ENCODE measurements at regions not wholly inside any gene's neighbourhood (a gene's known extent, or its start where the extent isn't known, plus 50 kb on each side); places are given as distances from the start of the nearest gene placed in this dataset.
A peak's percentile ranks its signal among the peaks of the same experiment; 100 is the strongest.

DNA sequence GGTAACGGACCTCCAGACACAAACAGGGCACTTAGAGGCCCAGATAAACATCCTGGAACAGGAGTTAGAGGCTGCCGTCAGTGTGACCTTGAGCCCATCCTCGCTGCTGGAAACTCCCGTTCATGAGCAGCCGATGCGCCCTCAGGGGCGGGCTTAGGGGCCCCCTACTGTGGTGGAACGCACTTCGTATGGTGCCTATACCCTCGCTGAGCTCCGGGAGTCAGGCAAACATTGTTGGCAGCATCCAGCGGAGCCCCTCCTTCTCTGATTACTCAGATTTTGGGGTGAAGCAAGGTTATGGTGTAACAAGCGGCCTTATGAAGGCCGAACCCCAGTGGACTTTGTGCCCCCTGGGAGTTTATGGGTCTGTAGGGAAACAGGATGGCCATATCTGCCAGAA is 205.3 kb upstream of the SYT4 start:
- DNase-seq: no peak

DNA sequence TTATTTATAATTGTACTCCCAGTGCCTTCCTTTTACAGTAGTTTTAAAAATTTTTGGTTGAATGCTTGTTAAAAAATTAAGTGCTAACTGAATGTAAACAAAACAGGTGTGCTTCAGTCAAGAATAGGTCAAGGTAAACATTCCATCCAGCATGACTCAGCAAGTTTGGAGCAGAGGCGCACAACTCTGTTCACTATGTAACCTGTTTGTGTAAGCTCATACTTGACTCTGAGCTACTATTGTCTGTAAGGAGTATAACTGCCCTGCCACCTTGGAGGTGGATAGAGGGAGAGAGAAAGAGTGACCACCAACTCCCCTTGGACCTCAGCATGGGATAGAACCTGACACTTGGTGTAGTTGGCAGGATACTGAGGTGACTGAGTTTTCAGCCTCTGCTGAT is 207.4 kb upstream of the SYT4 start:
- DNase-seq: no peak

DNA sequence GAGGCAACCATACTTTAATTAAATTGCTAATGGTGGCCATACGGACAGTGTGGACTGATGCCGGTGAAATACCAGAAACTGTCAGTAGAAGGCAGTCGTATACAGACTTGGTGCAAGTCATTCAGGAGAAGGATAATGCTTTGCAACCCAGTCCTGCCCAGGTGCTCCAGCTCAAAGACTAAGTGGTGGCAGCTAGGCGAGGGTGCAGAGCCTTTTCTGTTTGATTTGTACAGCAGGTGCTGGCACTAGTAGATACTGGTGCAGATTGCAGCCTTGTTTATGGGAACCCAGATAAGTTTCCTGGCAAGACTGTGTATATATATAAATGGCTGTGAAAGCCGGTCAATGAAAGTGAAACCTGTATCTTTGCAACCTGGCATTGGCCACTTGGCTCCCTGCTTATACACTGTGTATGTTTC is 208.3 kb upstream of the SYT4 start:
- DNase-seq: no peak

DNA sequence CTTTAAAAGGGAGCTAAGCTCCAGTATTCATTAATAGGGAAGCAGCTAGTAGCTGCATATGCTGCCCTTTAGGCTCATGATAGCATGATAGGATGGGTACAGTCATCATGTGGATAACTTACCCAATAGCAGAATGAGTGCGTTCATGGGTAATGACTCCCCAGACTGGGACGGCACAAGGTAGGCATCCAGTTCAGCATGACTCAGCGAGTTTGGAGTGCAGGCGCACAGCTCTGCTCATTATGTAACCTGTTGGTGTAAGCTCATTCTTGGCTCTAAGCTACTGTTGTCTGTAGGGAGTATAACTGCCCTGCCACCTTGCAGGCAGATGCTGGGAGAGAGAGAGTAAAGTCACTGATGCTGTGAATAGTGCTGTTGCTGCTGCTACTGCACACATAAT is 209.2 kb upstream of the SYT4 start:
- peak in 1 of 2 donors; percentile 10 for DNase-seq

DNA sequence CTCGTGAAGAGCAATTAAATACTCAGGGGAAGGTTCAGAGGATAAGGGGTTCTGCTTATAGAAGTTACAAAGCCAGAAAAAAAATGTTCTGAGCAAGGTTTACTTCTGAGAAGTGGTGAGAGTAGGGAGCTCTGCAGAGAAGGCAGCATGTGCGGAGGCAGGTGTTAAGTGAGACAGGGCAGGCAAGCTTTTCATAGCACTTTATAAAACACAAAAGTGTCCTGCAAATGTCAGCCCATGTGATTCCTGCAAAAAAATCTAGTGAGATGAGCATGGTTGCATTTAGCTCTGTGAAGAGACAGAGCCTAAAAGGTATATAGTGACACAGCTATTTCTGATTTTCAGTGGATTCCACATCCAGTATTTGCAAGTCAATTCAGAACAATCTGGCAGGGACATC is 223.8 kb upstream of the SYT4 start:
- DNase-seq: no peak

DNA sequence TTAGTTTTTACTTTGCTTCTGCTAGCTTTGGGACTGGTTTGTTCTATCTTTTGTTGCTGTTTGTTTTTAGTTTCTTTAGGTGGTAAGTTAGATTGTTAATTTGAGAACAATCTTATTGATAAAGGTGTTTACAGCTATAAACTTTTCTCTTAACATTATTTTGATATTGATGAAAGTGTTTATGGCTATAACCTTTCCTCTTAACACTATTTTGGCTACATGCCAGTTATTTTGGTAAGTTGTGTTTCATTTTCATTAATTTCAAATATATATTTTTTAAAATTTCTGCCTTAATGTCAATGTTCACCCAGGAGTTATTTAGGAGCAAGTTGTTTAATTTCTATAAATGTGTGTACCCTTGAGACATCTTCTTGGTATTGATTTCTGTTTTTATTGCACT is 229.6 kb upstream of the SYT4 start:
- no peak for DNase-seq

DNA sequence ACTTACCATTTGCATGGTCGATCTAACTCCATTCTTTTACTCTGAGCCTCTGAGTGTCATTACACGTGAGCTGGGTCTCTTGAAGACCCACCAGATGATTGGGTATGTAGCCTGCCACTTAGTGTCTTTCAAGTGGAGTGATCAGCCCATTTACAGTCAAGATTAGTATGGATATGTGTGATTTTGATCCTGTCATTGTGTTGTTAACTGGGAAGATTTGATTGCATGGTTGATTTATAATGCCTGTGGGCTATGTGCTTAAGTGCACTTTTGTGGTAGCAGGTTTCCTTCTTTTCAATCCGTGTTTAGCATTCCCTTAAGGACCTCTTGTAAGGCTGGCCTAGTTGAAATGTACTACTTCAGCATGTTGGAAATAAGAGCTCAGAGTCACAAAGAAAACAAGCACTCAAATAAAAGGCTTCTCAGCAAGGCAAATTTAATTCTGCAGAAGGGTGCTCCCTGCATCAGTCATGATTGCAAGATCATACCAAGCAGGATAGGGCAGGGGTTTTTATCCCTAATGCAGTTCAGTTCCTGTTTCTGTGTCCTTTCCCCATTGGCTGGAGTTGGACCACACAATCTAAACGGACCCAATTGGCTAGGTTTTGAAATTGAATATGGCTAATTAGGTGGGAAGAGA is 230.7 kb upstream of the SYT4 start:
- no peak for DNase-seq

DNA sequence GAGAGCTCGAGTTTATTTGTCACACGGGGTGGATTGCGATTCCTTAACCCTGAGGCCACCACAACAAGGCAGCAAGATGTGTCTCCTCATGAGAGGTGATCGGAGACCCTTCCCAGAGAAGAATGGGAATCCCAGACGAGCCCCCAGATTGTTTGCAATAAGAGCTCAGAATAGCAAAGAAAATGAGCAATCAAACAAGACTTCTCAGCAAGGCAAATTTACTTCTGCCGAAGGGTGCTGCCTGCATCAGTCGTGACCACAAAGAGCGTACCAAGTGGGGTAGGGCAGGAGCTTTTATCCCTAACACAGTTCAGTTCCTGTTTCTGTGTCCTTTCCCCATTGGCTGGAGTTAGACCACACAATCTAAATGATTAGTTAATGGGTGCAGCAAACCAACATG is 237.5 kb upstream of the SYT4 start:
- DNase-seq: no peak

DNA sequence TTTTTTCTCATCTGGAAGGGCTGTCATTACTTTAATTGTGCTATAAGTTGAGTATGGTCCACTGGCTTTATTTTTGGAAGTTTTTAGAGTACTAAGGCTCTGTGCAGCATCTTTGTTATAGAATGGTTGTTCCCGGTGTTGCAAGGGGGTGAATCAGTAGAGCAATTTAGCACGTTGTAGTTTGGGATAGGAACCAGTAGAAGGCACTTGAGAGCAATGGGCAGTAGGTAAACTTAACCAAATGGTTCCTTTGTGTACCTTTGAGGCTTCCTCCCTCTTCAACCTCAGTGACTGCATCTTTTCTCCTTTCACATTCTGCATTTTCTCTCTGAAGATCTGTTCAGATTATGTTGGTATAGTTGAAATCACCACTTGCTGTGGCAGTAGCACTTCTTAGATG is 238.2 kb upstream of the SYT4 start:
- no peak for DNase-seq

DNA sequence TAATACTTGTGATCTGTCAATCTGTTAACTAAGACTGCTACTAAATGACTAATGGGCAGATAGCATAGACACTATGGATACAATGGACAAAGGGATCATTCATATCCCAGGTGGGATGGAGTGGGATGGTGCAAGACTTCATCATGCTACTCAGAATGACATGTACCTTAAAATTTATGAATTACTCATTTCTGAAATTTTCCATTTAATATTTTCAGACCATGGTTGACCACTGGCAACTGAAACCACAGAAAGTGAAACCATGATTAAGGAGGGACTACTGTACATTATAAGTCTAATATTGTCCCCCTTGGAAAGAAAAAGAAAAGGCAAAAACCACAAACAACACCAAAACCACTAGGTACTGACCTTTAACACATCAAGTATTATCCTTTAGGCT is 247.0 kb upstream of the SYT4 start:
- no peak for DNase-seq

DNA sequence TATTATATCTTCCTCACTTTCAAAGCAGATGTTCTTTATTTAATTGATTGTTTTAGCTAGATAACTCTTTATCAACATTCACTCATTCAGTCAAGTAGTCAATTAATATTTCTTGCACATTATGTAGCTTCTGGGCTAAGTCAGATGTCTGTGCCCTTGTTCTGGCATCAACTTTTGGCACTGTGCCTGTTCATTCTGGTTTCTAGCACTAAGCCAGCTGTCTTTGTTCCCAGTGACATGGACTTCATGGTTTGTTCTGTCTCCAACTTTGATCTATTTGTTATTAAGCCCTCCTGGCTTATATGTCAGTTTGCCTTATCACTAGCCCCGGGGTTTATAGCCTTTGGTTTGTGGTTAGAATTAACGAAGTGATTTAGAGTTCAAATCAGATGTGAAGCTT is 247.9 kb upstream of the SYT4 start:
- no peak for DNase-seq

DNA sequence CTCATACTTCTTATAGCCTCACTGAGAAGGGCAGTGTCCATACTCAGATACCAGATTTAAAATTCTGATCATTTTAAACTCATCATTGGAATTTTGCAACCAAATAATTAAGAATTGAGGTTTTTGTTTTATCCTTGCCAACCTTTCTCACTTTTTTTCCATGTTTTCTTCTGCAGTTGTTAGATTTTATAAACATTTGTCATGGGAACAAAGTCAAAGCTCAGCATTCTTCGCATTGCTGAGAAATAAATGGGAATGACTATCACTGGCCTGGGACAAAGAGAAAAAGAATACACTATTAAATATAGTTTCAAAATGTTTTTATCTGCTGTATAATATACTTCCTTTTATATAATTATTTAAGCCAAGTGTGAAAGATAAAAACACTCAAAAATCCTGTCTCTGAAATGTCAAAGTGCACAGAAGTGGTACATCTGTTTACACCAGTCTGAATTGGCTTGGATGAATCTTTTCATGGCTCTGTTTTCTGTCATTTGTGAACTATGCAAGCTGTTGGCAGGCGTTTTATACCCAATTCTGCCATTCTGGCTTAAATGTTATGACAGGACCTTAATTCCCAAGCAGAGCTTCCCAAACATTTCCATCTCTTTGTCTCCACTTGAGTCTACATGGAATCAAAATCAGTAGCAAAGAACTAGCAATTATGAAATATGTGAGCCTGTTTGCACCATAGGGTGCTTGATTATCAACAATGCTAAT is 249.3 kb upstream of the SYT4 start:
- DNase-seq: no peak

DNA sequence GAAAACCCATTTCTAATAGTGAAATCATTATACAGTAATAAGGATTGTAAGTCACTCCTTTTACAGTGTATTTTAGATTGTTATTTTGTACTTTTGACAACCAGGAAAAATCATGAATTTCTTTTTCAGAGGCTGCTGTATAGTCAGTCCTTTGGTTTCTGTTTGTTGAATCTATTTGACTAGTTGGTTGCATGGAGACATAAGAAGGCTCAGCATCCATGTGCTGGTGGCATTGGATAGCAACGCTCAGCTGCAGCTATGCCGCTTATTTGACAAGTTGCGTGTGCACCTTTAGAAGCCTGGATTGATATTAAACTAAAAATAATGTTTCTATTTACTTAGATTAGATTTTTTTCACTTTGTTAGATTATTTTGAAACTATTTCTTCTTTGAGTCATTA is 254.1 kb upstream of the SYT4 start:
- no peak for DNase-seq

DNA sequence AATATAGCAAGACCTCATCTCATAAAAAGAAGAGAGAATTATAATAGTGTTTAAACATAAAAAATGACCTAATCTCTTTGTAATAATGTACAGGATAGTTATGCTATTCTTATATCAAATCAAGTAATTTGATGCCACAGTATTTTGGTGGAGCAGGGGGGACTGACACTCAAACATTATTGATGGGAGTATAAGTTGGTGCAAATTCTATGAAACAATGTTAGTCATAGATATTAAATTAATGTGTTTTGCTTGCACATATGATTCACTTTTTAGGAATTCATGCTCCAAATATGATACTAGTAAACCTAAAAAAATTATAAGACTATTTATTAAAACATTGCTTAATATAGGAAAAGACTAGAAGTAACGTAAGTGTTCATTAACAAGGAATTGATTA is 256.1 kb upstream of the SYT4 start:
- DNase-seq: no peak

DNA sequence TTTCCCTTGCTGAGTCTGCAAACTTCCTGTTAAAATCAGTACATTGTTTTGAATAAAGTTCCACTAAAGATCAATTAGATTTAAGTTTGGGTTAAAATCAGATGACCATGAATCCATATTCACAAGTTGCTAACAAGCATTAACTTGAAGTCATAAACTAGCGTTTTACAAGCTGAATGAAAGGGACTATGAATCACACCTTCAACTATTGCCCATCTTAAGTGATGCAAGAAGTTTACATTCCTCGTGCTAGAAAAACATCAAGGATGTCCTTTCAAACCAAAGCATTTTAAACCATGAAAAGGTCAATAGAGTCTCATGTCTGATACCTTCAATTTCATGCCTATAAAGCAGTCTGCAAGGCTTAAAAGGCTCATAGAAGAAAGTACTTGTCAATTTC is 257.2 kb upstream of the SYT4 start:
- DNase-seq: no peak

DNA sequence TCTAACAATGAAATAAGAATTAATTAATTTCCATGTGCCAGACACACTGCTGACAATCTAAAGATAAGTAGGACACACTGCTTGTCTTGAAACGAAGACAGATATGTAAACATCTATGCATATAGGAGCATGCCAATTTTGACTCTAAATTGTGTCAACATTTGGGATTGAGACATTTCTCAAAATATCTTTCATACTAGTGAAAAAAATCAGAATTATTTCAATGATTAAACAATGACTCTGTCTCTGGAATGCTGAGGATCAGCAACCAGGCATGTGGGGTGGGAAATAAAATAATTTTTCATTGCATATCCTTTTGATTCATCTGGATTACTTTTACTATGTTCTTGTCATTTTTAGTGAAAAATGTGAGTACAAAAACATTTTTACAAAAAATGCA is 262.6 kb upstream of the SYT4 start:
- no peak for DNase-seq

DNA sequence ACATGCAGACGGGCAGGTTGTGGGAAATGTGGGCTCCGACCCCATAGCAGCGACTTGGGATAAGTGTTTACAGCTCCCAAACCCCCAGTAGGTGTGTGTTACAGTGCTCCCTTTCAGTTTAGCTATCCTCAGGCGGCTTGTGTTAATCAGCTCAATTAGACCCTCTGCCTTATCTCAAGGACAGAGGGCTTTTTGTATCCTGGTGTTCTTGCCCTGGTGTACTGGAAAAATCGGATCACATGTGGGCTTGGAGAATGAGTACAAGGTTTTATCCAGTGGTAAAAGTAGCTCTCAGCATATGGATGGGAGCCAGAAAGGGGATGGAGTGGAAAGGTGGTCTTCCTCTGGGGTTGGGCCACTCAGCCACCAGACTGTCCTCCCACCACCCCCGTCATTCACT is 264.7 kb upstream of the SYT4 start:
- no peak for DNase-seq

DNA sequence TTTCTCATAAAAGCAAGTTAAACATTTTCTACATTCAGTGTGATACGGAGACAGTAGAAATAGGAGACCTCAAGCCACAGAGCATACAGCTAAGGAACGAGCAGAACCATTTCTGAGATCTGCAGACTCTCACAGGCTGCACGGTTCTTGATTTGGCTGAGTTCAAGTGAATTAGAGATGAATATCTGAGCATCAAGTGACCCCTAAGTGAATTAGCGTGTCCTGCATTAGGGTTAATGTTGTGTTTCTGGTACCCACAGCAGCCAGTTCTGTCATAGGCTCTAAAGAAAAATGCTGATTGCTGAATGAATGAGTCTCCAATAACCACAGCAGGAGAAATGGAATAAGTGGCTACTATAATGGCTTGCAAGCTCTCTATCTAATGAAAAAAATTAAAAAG is 265.9 kb upstream of the SYT4 start:
- DNase-seq: no peak

DNA sequence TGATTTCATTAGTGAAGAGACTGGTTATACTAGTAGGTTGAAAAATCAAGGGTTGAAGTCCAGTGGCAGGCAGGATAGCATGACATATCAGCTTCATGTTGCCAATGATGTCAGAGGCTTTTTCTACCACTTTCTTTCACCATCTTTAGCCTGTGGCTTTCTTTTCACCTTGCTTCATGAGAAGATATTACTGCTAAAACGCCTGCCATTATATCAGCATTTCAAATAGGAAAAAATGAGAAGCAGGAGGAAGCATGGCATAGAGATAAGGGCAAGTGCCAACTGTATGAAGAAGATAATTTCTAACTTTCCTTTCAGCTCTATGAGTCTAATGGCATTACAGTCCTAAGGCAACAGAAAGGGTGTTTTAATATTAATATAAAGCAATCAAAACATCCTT is 270.2 kb upstream of the SYT4 start:
- DNase-seq: no peak

DNA sequence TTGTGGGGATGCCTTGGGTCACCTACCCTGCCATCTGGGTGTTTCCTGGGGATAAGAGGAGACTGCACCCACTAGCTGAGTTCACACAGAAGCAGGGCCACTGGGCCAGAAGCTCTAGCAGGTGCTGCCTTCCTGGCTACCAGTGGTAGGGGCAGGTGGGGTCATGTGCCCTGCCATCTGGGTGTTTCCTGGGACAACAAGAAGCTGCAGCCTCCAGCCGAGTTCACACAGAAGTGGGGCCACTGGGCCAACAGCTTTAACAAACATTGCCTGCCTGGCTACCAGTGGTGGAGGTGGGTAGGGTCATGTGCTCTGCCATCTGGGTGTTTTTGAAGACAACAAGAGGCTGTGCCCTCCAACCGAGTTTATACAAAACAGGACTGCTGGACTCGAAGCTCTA is 282.2 kb upstream of the SYT4 start:
- no peak for DNase-seq

DNA sequence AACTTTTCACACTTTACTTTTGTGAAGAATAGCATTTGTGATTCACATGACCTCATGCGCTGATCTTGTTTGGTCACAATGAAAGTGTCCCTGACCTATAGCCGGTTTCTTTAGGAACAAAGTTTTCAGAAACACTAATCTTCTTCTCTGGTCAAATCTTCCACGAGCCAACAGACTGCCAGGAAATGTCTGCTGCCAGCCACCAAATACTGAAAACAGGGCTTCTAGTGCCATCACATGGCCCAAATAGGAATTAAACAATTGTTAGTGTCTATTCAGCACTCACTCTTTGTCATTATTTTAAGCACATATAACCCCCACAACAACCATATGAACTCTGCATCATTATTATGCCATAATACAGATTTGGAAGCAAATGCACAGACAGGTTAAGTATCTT is 286.5 kb upstream of the SYT4 start:
- DNase-seq: no peak

DNA sequence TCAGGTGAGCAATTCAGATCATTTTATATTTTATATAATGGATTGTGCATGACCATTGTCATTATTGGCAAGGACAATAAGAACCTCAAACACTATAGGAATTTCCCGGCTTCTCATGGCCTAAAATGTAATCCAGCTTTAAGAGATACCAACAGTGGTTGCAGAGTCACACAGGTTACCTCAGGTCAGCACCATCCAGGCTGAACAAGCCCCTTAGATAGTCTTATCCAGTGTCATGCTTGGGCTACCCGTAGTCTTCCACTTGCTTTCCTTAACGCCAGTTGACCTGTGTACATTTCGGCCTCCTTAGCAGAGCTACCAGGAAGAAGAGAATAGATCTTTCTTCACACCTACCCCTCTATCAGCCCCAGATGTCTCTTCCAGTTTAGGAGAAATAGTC is 293.3 kb upstream of the SYT4 start:
- no peak for DNase-seq

DNA sequence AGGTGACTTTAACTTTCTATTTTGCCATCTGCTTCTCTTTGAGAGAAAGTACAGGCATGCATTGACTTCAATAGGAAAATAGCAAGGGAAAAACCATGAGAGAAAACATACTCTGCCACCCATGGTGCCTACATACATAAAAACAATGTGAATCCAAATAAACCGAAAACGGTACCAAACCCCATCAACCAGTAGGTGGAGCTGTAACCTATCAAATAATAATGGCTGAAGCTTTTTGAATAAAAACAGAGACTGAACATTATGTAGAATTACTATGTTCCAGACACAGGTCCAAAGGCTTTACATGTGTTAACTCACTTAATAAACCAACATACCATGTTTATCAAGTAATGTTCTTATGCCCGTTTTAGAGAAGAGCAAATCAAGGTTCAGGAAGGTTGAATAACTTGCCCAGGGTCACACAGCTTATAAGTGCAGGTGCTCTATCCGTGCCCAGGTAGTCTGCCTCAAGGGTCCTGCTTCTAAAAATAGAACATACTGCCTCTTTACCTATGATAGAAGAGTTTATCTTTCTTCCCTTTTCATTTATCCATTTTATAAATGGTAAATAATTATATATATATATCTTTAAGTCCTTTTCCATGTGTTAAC is 293.9 kb upstream of the SYT4 start:
- peak in 1 of 2 donors; percentile 15 for DNase-seq

DNA sequence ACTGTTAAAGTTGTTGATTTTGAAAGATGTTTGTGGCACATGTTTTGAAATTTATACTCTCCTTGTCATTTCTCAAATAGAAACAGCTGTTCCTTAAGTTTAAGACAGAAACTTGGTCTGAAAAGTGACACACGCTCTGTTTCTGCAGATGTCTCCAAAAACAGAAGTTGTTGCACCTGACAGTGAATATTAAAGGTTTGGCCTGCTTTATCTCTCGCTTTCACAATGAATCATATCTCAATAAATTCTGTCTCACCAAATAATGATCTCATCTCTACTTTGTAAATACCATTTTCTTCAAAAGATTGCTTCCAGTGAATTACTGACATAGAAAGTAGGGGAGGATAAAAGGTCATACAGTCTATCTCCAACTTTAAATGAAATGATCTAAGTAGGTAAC is 294.9 kb upstream of the SYT4 start:
- DNase-seq: no peak

DNA sequence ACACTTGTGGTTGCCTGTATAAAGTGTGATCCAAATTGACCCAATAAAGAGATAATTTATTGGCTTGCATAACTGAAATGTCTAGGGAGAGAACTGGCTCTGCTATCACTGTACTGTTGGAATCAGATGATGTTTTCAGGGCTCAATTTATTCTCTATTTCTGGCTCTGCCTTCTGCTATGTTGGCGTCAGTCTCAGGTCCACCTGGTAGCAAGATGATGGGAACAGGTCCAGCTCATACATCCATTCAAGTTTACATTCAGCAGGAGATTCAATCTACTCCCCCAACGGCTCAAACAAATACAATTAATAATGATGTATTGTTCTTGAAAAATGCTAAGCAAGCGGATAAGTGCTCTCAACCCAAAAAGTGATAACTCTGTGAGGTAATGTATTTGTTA is 297.7 kb upstream of the SYT4 start:
- no peak for DNase-seq

Data from CD4-positive, alpha-beta T cell treated with Interferon alpha-2 for 1 hour (primary cell).